NCI-H510A (cell line): ENCODE measurements at regions not wholly inside any gene's neighbourhood (a gene's known extent, or its start where the extent isn't known, plus 50 kb on each side); places are given as distances from the start of the nearest gene placed in this dataset.
A peak's percentile ranks its signal among the peaks of the same experiment; 100 is the strongest.

Experiments used
- DNase-seq: peaks from one replicate; lab custom pipeline; 2025; lab: John Stamatoyannopoulos, UW

- DNase-seq = no peak
These were observed 113.5 kb upstream of the C10orf90 start for GRCh38 chr10:126783806-126784557.

- DNase-seq = no peak
These were observed 116.7 kb upstream of the C10orf90 start for GRCh38 chr10:126787201-126787600.

GRCh38 chr10:126795318-126795717 is 109.9 kb upstream of the DOCK1 start:
- DNase-seq = no peak

GRCh38 chr10:126798649-126799048 is 106.6 kb upstream of the DOCK1 start:
- DNase-seq = no peak

- no peak for DNase-seq
These were observed 101.8 kb upstream of the DOCK1 start for GRCh38 chr10:126803394-126803793.

- DNase-seq = no peak
These were observed 100.8 kb upstream of the DOCK1 start for GRCh38 chr10:126804396-126804795.

- DNase-seq = no peak
These were observed 98.7 kb upstream of the DOCK1 start for GRCh38 chr10:126806498-126806897.

- DNase-seq = no peak
These were observed 98.1 kb upstream of the DOCK1 start for GRCh38 chr10:126806991-126807702.

- DNase-seq = no peak
These were observed 97.1 kb upstream of the DOCK1 start for GRCh38 chr10:126808103-126808502.

- no peak for DNase-seq
These were observed 91.8 kb upstream of the DOCK1 start for GRCh38 chr10:126813432-126813831.

GRCh38 chr10:126833542-126833941 is 71.7 kb upstream of the DOCK1 start:
- no peak for DNase-seq

GRCh38 chr10:126836009-126836408 is 69.2 kb upstream of the DOCK1 start:
- no peak for DNase-seq

GRCh38 chr10:126838316-126838715 is 66.9 kb upstream of the DOCK1 start:
- no peak for DNase-seq

- peak; percentile 30 for DNase-seq
These were observed 66.0 kb upstream of the DOCK1 start for GRCh38 chr10:126839094-126839761.

- no peak for DNase-seq
These were observed 64.6 kb upstream of the DOCK1 start for GRCh38 chr10:126840576-126841135.

- DNase-seq = no peak
These were observed 63.8 kb upstream of the DOCK1 start for GRCh38 chr10:126841341-126841895.

- no peak for DNase-seq
These were observed 62.9 kb upstream of the DOCK1 start for GRCh38 chr10:126842356-126842755.

- DNase-seq = no peak
These were observed 62.4 kb upstream of the DOCK1 start for GRCh38 chr10:126842836-126843235.

GRCh38 chr10:126843299-126843934 is 61.8 kb upstream of the DOCK1 start:
- DNase-seq = no peak

- no peak for DNase-seq
These were observed 60.8 kb upstream of the DOCK1 start for GRCh38 chr10:126844406-126844805.

- no peak for DNase-seq
These were observed 58.8 kb upstream of the DOCK1 start for GRCh38 chr10:126846469-126846868.

GRCh38 chr10:126846959-126847358 is 58.3 kb upstream of the DOCK1 start:
- no peak for DNase-seq
